A673 (cell line): ENCODE measurements at regions not wholly inside any gene's neighbourhood (a gene's known extent, or its start where the extent isn't known, plus 50 kb on each side); places are given as distances from the start of the nearest gene placed in this dataset.
"Not testable (repeated sequence)": the region's sequence is repeated elsewhere in the genome, so short reads cannot be mapped to it uniquely, and the experiment has no call there.

Experiments used
- BruUV-seq: library from RNA; stranded (reverse); fragments of 400-500 nt; replicated peaks from 2 replicates; lab custom pipeline; 2021; lab: Mats Ljungman, UMichigan
- CTCF ChIA-PET: fragments of 300-600 bp; sonication (Branson Sonifier 250); formaldehyde crosslinking; loops from one replicate; lab custom pipeline; 2022; ENCODE audit warnings: antibody characterized with exemption; lab: Charles Lee
- POLR2A ChIA-PET: fragments of 300-600 bp; sonication (Branson Sonifier 250); formaldehyde crosslinking; loops from one replicate; lab custom pipeline; 2022; ENCODE audit warnings: antibody characterized with exemption; ENCODE audit not compliant: low non-redundant PET; lab: Charles Lee
- DNase-seq: peaks from one replicate; pipeline ENCODE4 v3.0.0-alpha.2; 2015; ENCODE audit warnings: low spot score
- H3K27ac ChIP-seq: fragments of 200-600 bp; sonication (generic); 2 replicates; pipeline ENCODE4 v1.5.1; 2016; ENCODE audit warnings: mixed run types, low read depth, mild to moderate bottlenecking, mixed read lengths, antibody characterized with exemption, low read length; ENCODE audit not compliant: poor library complexity, severe bottlenecking
- H3K27me3 ChIP-seq: fragments of 200-600 bp; sonication (generic); replicated peaks from 2 replicates; pipeline ENCODE4 v1.6.1; 2017; ENCODE audit warnings: mixed run types, low read depth, mild to moderate bottlenecking, mixed read lengths, antibody characterized with exemption, low read length; ENCODE audit not compliant: insufficient read depth, poor library complexity
- H3K36me3 ChIP-seq: fragments of 200-600 bp; sonication (generic); 2 replicates; pipeline ENCODE4 v1.6.1; 2016; ENCODE audit warnings: mixed run types, mild to moderate bottlenecking, mixed read lengths, antibody characterized with exemption, low read length; ENCODE audit not compliant: insufficient read depth, poor library complexity, severe bottlenecking
- H3K4me1 ChIP-seq: fragments of 200-600 bp; sonication (generic); 2 replicates; pipeline ENCODE4 v1.6.1; 2017; ENCODE audit warnings: mixed run types, mild to moderate bottlenecking, mixed read lengths, antibody characterized with exemption, low read length; ENCODE audit not compliant: insufficient read depth, poor library complexity, severe bottlenecking
- H3K4me3 ChIP-seq: fragments of 200-600 bp; sonication (generic); 2 replicates; pipeline ENCODE4 v1.5.1; 2016; ENCODE audit warnings: low read depth, mixed run types, mild to moderate bottlenecking, mixed read lengths, low read length; ENCODE audit not compliant: poor library complexity, severe bottlenecking
- H3K9me3 ChIP-seq: fragments of 200-600 bp; sonication (generic); 2 replicates; pipeline ENCODE4 v1.6.1; 2016; ENCODE audit warnings: mixed run types, low read depth, mild to moderate bottlenecking, mixed read lengths, antibody characterized with exemption, low read length; ENCODE audit not compliant: poor library complexity, severe bottlenecking
- CTCF ChIP-seq: fragments of 300-800, 200-600 bp; sonication (generic); conservative IDR thresholded peaks from 2 replicates; pipeline ENCODE4 v1.5.1; 2017; ENCODE audit warnings: low read depth, mild to moderate bottlenecking, antibody characterized with exemption, low read length, moderate library complexity, mixed read lengths
- EZH2 ChIP-seq: fragments of 200-600 bp; sonication (generic); IDR thresholded peaks from 2 replicates; pipeline ENCODE4 v1.6.1; 2017; ENCODE audit warnings: borderline replicate concordance, low read depth, mild to moderate bottlenecking, mixed read lengths, antibody characterized with exemption, low read length; ENCODE audit not compliant: poor library complexity, severe bottlenecking
- intact Hi-C: fragments of 100-400 bp; cut with micrococcal nuclease; formaldehyde crosslinking; loops from one replicate; pipeline ENCODE4 v1.10.0; 2022; ENCODE audit not compliant: unreplicated experiment

- Histone ChIP-seq H3K4me1 (no peaks in the 10 kb centered on the region), H3K4me3 (no peak overlapping the region), H3K36me3 (no peaks in the 10 kb centered on the region), H3K27me3 (no peaks in the 10 kb centered on the region), H3K9me3 (no peaks in the 10 kb centered on the region), H3K27ac (no peak overlapping the region)
- intact Hi-C loops = no loop called here
- no TSS peak for BruUV-seq
- CTCF ChIA-PET = no interaction called here
- POLR2A ChIA-PET = no interaction called here
- no peak for TF ChIP-seq EZH2
- TF ChIP-seq CTCF = no peak
- no peak for DNase-seq
These were observed 140.0 kb downstream of the FMR1NB start for GRCh38 chrX:148120999-148121623.

GRCh38 chrX:148128872-148129505 lies 147.9 kb downstream of the FMR1NB start:
- BruUV-seq, H3K4me1 ChIP-seq, intact Hi-C loops, H3K27ac ChIP-seq, H3K4me3 ChIP-seq, POLR2A ChIA-PET, H3K9me3 ChIP-seq, DNase-seq, H3K27me3 ChIP-seq, CTCF ChIA-PET, H3K36me3 ChIP-seq: not testable (repeated sequence)

GRCh38 chrX:148133105-148133725 lies 152.1 kb downstream of the FMR1NB start:
- Histone ChIP-seq H3K27ac (no peak overlapping the region), H3K27me3 (no peaks in the 10 kb centered on the region), H3K4me1 (no peaks in the 10 kb centered on the region), H3K9me3 (no peaks in the 10 kb centered on the region), H3K4me3 (no peak overlapping the region), H3K36me3 (no peaks in the 10 kb centered on the region)
- intact Hi-C loops = loop anchor here (10.0 kb wide), 1 partner anchor 1152 kb away; no protein-coding TSS in a partner anchor
- no peak for DNase-seq
- CTCF ChIA-PET = no interaction called here
- POLR2A ChIA-PET = no interaction called here
- TF ChIP-seq EZH2 (no peak), CTCF (peak; percentile 22; the same call in 1 of the 2 replicates)
- no TSS peak for BruUV-seq
